Loucy (cell line): ENCODE measurements at regions not wholly inside any gene's neighbourhood (a gene's known extent, or its start where the extent isn't known, plus 50 kb on each side); places are given as distances from the start of the nearest gene placed in this dataset.

Source experiments
- CTCF ChIP-seq: fragments of 200-600 bp; sonication (generic); conservative IDR thresholded peaks from 2 replicates; pipeline ENCODE4 v1.5.1; 2014; ENCODE audit warnings: mild to moderate bottlenecking, antibody characterized with exemption, low read length
- EZH2phosphoT487 ChIP-seq: fragments of 200-600 bp; IDR thresholded peaks from 2 replicates; pipeline ENCODE4 v1.6.1; 2018; ENCODE audit warnings: antibody characterized with exemption, mild to moderate bottlenecking, moderate library complexity, borderline replicate concordance

- TF ChIP-seq CTCF, result no peak
- no peak for TF ChIP-seq EZH2phosphoT487
These were observed 281.1 kb downstream of the SLC7A11 start for GRCh38 chr4:137961051-137961438.
